DMS79 (cell line): ENCODE measurements at regions not wholly inside any gene's neighbourhood (a gene's known extent, or its start where the extent isn't known, plus 50 kb on each side); places are given as distances from the start of the nearest gene placed in this dataset.

Experiments
- DNase-seq: peaks from one replicate; lab custom pipeline; 2025; lab: John Stamatoyannopoulos, UW

GRCh38 chr10:63708421-63708820 lies 187.2 kb downstream of the REEP3 start:
- no peak for DNase-seq

GRCh38 chr10:63710703-63711102 lies 189.5 kb downstream of the REEP3 start:
- DNase-seq, result no peak

GRCh38 chr10:63711361-63711760 lies 190.2 kb downstream of the REEP3 start:
- no peak for DNase-seq

DNA sequence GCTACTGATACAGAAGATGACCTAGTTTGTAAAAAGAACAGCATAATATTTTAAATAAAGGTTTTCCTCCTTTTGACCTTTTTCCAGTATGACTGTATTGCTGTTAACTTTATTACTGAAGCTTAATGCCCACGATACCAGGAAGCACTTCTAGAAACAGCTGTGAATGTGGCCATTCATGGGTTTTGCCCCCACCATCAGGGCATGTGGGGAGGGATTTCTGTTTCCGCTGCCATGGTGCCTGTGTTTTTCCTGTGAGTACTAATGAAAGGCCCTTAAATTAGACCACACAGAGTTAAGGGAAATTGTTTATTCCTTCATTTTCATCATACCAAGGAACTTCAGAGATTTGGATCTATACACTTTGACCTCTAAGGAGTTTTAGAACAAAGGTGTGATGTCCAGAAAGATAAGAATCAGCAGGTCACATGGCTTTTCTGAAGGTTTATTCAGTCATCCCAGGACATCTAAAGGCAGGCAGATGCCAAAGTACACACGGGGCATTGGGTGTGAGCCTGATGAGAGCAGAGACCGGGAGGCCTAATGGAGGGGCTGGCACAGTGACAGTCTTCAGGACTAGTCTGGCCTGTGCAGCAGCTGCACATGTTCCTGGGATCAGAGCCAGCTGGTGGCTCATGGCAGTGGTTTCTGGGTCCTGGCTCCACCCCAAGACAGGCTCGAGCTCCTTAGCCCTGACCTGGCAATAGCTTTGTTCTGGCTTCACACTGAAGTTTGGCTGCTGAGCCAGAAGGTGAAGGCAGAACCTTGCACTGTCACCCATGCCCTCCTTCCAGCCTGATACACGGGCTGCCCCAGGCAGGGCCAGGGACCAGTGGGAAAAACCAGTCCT lies 190.9 kb downstream of the REEP3 start:
- peak; percentile 94 for DNase-seq

DNA sequence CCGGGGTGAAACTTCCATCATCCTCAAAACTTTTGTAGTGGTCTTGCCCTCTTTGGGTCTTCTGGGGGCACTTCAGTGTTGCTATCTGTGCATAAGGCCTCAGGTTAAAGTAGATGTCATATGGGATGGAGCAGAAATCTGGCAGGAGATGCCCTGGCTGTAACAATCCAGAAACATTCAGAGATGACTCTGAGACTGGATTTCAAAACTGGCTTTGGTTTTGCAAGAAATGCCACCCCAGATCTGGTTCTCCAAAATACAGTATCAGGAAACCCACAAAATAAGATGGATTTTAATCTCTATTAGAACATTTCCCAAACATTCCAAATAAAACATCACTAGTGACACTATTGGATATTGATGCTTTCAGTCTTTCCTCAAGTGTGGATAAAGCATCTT lies 191.5 kb downstream of the REEP3 start:
- DNase-seq, result no peak

GRCh38 chr10:63713191-63714144 lies 192.3 kb downstream of the REEP3 start:
- DNase-seq, result peak; percentile 91

DNA sequence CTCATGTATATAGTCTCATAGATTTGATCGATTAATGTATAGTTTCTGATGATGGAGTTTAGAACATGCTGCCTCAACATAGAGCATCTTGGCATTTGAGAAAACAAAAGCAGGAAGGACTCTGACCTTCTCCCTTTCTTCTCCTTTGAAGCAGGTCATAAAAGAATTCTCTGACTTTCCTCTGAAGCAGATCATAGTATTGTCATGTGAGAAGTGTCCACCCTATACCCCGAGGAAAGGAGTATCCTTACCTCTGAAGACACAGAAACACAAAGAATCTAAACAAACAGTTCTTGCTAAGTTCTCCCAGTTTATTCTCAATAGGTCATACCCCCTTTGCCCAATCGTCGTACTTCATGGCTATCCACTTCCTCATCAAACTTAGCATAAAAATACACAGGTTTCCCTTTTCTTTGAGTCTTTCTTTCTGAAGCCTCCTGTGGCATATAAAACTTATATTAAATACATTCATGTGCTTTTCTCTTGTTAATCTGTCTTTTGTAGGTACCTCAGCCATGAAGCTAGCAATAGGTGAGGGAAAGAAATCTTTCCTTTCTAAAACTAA lies 194.9 kb downstream of the REEP3 start:
- no peak for DNase-seq

DNA sequence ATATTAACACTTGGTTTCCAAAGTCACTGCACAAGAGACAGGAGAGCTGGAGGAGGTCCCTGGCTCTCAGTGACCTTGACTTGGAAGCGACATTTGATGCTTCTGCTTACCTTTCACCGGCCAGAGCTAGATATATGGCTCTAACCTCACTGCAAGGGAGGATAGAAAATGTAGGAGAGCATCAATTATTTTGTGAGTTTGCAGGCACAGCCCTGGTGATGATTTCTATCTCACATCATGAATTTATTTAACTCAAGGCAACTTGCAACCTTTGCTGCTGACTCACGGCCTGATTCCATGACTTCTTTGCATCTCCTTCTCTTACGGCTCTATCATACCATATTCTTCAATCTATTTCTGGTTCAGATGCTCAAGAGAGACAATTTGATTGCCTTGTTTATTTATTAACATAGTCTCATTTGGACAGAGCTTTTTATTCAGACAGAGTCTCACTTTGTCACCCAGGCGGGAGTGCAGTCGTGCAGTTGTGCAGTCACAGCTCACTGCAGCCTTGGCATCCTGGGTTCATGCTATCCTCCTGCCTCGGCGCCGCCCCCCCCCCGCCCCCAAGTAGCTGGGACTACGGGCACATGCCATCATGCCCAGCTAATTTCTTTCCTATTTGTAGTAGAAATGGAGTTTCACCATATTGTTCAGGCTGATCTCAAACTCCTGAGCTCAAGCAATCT lies 196.0 kb downstream of the REEP3 start:
- DNase-seq, result no peak

DNA sequence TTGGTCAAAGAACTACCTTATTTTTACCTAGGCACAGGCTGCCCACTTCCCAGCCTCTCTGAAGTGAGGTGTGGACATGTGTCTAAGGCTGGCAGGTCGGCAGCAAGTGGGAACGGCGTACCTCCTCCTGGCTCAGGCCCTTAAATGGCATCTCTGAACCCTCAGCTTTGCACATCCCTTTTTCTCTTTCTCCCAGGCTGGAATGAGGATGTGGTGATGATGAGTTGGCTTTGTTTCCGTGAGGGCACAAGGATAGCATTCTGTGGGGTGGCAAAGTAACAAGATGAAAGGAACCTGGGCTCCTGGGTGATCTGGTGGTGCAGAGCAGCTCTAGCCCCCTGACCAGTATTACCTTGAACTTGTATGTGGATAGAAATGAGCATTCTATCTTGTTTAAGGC lies 196.8 kb downstream of the REEP3 start:
- no peak for DNase-seq

DNA sequence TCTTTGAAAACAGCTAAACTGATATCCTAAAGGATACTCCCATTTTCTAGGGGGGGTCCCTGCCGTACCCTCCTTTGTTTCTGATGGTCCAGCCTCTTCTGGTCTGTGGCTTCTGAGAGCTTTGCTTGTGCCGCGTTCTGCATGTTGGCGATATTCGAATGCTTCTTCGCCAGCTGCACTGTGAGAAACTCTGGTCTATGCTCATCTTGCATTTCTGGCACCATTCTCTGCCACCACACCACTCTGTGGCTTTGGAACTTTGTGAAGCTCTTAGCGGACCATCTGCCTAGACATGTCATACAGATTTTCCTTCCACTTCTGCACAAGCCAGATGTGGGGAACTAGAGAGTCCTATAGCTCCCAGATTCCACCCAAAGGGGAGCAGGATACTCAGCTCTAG lies 197.2 kb downstream of the REEP3 start:
- peak; percentile 21 for DNase-seq

GRCh38 chr10:63719226-63719856 lies 198.1 kb downstream of the REEP3 start:
- no peak for DNase-seq

GRCh38 chr10:63720072-63720537 lies 198.9 kb downstream of the REEP3 start:
- DNase-seq, result no peak

DNA sequence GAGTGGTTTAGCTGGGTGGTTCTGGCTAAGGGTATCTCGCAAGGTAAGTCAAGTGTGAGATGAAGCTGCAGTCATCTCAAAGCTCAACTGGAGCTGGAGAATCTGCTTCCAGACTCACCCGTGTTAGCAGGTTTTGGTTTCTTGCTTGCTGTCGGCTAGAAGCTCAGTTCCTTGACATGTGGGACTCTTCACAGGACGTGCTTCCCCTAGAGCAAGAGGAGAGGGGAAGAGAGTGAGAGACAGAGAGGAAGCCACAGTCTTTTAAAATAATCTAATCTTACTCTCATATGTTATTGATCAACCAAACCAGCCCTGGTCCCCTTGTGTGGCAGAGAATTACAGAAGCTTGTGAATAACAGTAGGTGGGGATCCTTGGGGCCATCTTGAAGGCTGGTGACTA lies 199.5 kb downstream of the REEP3 start:
- DNase-seq, result no peak

GRCh38 chr10:63722537-63722936 lies 201.3 kb downstream of the REEP3 start:
- no peak for DNase-seq

DNA sequence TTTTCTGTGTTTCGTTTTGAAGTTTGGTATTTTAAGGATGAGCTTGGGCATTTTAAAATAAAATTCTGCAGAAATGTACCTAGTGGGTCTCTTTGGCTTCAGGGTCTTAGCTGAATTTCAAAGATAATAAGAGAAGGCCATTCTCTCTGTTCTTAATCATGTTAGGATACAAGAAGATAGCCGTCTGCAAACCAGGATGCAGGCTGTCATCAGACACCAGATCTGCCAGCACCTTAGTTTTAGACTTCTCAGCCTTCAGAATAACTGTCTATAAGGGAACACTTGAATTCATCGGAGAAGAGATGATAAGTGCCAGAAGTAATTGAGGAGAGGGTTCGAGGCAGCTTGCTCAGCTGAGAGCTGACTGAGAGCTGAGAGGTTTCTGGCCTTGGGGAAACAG lies 202.1 kb downstream of the REEP3 start:
- no peak for DNase-seq

- no peak for DNase-seq
These were observed 202.5 kb downstream of the REEP3 start for GRCh38 chr10:63723741-63724140.

DNA sequence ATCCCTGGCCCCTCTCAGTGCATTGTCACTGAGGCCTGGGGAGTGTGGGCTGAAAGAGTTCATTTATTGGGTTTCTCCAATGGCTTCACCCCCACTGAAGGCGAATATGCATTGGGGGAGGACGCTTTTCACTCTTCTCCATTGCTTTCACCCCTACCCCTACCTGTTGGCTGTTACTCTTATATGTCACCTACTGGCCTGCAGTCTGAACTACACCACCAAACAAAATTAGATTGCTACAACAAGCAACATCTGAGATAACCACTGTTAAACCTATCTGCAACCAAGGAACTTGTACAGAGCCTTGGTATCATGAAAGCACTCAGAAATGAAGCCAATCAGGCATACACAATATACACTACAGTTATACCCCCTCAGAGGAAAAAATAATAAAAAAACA lies 203.7 kb downstream of the REEP3 start:
- no peak for DNase-seq

DNA sequence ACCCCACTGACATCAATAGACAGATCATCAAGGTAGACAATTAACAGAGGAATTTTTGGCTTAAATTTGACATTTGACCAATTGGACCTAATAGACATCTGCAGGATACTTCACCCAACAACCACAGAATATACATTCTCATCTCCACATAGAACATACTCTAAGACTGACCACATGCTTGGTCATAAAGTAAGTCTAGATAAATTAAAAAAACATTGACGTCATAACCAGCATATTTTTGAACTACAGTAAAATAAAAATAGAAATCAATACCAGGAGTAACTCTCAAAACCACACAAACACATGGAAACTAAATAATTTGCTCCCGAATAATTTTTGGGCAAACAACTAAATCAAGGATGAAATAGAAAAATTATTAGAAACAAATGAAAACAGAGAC lies 205.7 kb downstream of the REEP3 start:
- DNase-seq, result no peak

DNA sequence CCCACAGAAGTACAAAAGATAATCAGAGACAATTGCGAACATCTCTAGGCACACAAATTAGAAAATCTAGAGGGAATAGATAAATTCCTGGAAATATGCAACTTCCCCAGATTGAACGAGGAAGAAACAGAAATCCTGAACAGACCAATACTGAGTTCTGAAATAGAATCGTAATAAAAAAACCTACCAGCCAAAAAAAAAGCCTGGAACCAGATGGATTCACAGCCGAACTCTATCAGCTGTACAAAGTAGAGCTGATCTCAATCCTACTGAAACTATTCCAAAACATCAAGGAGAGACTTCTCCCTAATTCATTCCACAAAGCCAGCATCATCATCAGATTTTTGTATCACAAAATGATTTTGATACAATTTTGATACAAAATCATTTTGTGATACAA lies 206.4 kb downstream of the REEP3 start:
- no peak for DNase-seq

GRCh38 chr10:63735305-63735704 lies 214.1 kb downstream of the REEP3 start:
- no peak for DNase-seq

GRCh38 chr10:63738410-63738809 lies 217.2 kb downstream of the REEP3 start:
- no peak for DNase-seq
